ENCODE measurements at regions not wholly inside any gene's neighbourhood (a gene's known extent, or its start where the extent isn't known, plus 50 kb on each side); places are given as distances from the start of the nearest gene placed in this dataset.
"Not testable (repeated sequence)": the region's sequence is repeated elsewhere in the genome, so short reads cannot be mapped to it uniquely, and the experiment has no call there.

DNA sequence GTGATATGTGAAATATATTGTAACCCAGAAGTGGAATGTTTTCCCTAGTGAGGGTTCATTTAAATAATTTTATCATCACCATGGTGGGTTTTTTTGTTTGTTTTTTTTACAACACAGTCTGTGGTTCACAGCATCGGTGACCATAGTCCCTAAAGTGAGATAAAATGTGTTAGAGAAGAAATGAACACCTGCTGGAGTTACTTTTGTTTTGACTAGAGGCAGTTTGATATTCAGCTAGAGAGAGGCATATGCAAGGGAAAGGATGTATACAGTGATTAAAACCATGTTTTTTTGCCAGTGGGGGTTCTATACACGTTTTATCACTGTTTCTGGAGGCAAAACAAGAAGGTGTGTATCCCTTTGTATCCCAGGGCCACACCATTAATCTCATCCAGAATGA is 541.5 kb downstream of the PCDH7 start:
- Mint-ChIP-seq H3K4me3 (ENCODE audit: low read depth, unreplicated experiment) (no peak overlapping the region), H3K27me3 (ENCODE audit: unreplicated experiment) (no peaks in the 10 kb centered on the region), H3K27ac (ENCODE audit: unreplicated experiment) (no peak overlapping the region), H3K36me3 (ENCODE audit: insufficient read depth, unreplicated experiment) (no peaks in the 10 kb centered on the region), H3K9me3 (ENCODE audit: low read depth, unreplicated experiment) (peaks cover 3% of the 10 kb centered on the region), H3K4me1 (ENCODE audit: low read depth, unreplicated experiment) (no peaks in the 10 kb centered on the region)
- DNase-seq: no peak
- TF ChIP-seq, protein P1, sequence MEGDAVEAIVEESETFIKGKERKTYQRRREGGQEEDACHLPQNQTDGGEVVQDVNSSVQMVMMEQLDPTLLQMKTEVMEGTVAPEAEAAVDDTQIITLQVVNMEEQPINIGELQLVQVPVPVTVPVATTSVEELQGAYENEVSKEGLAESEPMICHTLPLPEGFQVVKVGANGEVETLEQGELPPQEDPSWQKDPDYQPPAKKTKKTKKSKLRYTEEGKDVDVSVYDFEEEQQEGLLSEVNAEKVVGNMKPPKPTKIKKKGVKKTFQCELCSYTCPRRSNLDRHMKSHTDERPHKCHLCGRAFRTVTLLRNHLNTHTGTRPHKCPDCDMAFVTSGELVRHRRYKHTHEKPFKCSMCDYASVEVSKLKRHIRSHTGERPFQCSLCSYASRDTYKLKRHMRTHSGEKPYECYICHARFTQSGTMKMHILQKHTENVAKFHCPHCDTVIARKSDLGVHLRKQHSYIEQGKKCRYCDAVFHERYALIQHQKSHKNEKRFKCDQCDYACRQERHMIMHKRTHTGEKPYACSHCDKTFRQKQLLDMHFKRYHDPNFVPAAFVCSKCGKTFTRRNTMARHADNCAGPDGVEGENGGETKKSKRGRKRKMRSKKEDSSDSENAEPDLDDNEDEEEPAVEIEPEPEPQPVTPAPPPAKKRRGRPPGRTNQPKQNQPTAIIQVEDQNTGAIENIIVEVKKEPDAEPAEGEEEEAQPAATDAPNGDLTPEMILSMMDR (IDR thresholded peaks at IDR 0.05; ENCODE audit: unreplicated experiment): no peak
- intact Hi-C loops (cut with micrococcal nuclease; ENCODE audit: unreplicated experiment): no loop called here
- no TSS peak for BruUV-seq (replicated peaks)
- CTCF ChIA-PET: no interaction called here

DNA sequence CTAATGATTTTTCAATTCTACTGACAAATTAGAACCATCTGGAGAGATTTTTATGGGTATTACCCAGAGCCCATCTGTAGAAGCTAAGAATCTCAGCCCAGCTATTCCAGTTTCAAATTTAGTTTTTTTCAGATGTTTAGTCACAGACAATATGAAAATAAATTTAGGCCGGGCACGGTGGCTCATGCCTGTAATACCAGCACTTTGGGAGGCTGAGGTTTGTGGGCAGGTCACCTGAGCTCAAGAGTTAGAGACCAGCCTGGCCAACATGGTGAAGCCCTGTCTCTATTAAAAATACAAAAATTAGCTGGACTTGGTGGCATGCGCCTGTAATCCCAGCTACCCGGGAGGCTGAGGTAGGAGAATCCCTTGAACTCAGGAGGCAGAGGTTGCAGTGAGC is 545.9 kb downstream of the PCDH7 start:
- intact Hi-C loops (cut with micrococcal nuclease; ENCODE audit: unreplicated experiment); H3K27ac Mint-ChIP-seq (ENCODE audit: unreplicated experiment): not testable (repeated sequence)

DNA sequence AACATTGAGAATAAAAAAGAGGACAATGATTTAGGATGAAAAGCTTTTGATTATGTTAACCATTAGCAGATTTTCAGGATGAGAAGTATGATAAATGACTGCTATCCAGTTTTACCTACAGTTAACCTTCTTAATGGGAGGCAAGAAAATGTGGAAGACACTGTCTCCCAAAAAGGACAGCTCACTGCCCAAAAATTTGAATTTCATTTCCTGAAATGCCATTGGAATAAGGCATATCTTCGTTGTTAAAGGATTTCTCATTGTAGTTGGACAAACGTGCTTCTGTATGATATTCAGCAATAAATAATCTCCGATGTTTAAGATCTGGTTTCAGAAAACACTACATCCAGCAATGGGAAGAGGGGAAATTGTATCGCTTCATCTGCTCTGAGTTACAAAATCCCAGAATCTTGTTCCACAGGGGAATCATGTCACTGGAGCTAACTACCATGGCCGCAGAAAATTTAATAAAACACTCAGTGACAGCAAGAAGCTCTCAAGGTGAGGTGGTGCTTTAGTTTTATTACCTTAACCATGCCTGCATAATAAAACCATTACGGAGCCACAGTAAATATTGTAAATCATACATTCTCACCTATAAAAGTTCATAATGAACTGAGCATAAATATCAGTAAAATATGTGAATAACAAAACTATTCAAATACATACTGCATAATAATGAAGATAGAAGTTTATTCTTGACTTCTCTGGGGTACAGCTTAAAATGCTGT is 552.3 kb downstream of the PCDH7 start:
- Mint-ChIP-seq H3K4me3 (ENCODE audit: low read depth, unreplicated experiment) (no peak overlapping the region), H3K4me1 (ENCODE audit: low read depth, unreplicated experiment) (no peaks in the 10 kb centered on the region), H3K27ac (ENCODE audit: unreplicated experiment) (no peak overlapping the region), H3K27me3 (ENCODE audit: unreplicated experiment) (no peaks in the 10 kb centered on the region), H3K9me3 (ENCODE audit: low read depth, unreplicated experiment) (peaks cover 4% of the 10 kb centered on the region), H3K36me3 (ENCODE audit: insufficient read depth, unreplicated experiment) (no peaks in the 10 kb centered on the region)
- no TSS peak for BruUV-seq (replicated peaks)
- no peak for DNase-seq
- intact Hi-C loops (cut with micrococcal nuclease; ENCODE audit: unreplicated experiment): no loop called here
- TF ChIP-seq, protein P1 (IDR thresholded peaks at IDR 0.05; ENCODE audit: unreplicated experiment): no peak
- CTCF ChIA-PET: no interaction called here

More for the DNA sequence above, 545.9 kb downstream of the PCDH7 start:
- peaks cover 10% of the 10 kb centered on the region for H3K9me3 Mint-ChIP-seq (ENCODE audit: low read depth, unreplicated experiment)
- H3K27me3 Mint-ChIP-seq (ENCODE audit: unreplicated experiment); DNase-seq; BruUV-seq (replicated peaks); H3K36me3 Mint-ChIP-seq (ENCODE audit: insufficient read depth, unreplicated experiment); H3K4me1 Mint-ChIP-seq (ENCODE audit: low read depth, unreplicated experiment); CTCF ChIA-PET; H3K4me3 Mint-ChIP-seq (ENCODE audit: low read depth, unreplicated experiment): not testable (repeated sequence)

DNA sequence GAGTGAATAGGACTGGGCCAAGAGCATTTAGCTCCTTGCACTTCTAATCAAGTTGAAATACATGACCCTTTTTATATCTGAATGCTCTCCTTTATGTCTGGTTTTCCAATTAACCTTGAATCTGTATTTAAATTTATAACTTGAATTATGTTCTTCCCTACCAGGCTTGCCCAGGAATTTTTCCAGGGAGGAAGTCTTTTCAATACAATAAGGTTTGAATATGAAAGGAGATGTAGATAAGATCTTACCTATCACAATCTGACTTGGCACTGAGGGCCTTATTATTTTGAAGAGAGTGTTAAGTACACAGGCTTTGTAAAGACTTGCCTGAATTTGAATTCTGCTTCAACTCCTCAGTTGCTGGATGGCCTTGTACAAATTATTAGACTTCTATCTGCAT is 555.7 kb downstream of the PCDH7 start:
- intact Hi-C loops (cut with micrococcal nuclease; ENCODE audit: unreplicated experiment): no loop called here
- Mint-ChIP-seq H3K27ac (ENCODE audit: unreplicated experiment) (no peak overlapping the region), H3K4me1 (ENCODE audit: low read depth, unreplicated experiment) (no peaks in the 10 kb centered on the region), H3K36me3 (ENCODE audit: insufficient read depth, unreplicated experiment) (no peaks in the 10 kb centered on the region), H3K27me3 (ENCODE audit: unreplicated experiment) (no peaks in the 10 kb centered on the region), H3K4me3 (ENCODE audit: low read depth, unreplicated experiment) (no peak overlapping the region), H3K9me3 (ENCODE audit: low read depth, unreplicated experiment) (peaks cover 2% of the 10 kb centered on the region)
- CTCF ChIA-PET: no interaction called here
- no TSS peak for BruUV-seq (replicated peaks)
- TF ChIP-seq, protein P1 (IDR thresholded peaks at IDR 0.05; ENCODE audit: unreplicated experiment): no peak
- no peak for DNase-seq

DNA sequence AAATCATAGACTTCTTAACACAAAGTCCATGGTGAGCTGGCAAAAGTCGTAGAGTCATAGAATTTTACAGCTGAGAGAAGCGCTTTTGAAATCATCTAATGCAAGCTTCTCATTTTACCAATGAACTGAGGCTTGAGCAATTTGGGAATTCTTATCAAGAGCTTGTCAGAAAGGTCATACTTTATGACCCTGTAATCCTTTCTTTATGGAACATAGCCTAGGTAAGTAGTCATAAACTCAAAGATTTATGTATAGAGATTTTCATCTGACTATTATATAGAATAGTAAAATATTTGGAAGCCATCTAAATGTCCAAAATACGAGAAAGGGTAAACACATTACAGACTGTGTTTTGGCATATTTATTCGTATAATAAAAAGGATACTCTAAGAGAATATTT is 563.5 kb downstream of the PCDH7 start:
- TF ChIP-seq, protein P1 (IDR thresholded peaks at IDR 0.05; ENCODE audit: unreplicated experiment): no peak
- H3K4me1 Mint-ChIP-seq (ENCODE audit: low read depth, unreplicated experiment): no peaks in the 10 kb centered on the region
- no peak for DNase-seq
- intact Hi-C loops (cut with micrococcal nuclease; ENCODE audit: unreplicated experiment): no loop called here
- BruUV-seq (replicated peaks): no TSS peak
- peaks cover 8% of the 10 kb centered on the region for H3K9me3 Mint-ChIP-seq (ENCODE audit: low read depth, unreplicated experiment)
- no peaks in the 10 kb centered on the region for H3K36me3 Mint-ChIP-seq (ENCODE audit: insufficient read depth, unreplicated experiment)
- CTCF ChIA-PET: no interaction called here
- no peak overlapping the region for H3K27ac Mint-ChIP-seq (ENCODE audit: unreplicated experiment)
- H3K27me3 Mint-ChIP-seq (ENCODE audit: unreplicated experiment): no peaks in the 10 kb centered on the region
- H3K4me3 Mint-ChIP-seq (ENCODE audit: low read depth, unreplicated experiment): no peak overlapping the region

Data from Calu3 (cell line).